ENCODE measurements at regions not wholly inside any gene's neighbourhood (a gene's known extent, or its start where the extent isn't known, plus 50 kb on each side); places are given as distances from the start of the nearest gene placed in this dataset.

DNA sequence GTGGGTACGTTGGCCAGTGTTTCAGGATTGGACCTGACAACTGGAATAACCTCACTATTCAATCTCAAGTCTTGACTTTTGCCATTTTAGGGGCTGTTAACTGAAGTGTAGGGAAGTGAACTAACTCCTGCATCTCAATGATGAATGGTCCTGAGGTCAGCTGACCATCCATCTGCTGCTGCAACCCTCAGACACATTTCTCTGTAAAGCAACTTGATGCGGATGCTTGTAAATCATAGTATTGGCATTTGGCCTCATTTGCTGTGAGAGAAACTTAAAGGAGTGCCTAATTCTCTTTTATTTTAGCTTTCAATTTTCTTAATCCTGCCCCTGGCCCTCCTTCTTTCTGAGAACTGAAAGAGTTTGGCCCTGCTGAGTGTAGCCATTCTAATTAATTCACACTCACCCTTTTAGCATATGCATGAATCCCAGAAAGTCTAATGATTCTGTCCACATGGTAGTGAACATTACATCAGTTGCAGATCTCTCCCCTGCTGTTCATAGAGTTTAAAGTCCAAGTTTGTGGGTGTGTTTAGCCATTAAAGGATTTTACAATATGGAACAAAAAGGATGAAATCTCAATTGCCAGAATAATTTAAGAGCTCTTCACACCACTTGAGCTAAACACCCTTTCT lies 1531.4 kb upstream of the SLC10A2 start:
- no peak for DNase-seq (ENCODE audit: extremely low spot score)
- TF ChIP-seq, protein P1, sequence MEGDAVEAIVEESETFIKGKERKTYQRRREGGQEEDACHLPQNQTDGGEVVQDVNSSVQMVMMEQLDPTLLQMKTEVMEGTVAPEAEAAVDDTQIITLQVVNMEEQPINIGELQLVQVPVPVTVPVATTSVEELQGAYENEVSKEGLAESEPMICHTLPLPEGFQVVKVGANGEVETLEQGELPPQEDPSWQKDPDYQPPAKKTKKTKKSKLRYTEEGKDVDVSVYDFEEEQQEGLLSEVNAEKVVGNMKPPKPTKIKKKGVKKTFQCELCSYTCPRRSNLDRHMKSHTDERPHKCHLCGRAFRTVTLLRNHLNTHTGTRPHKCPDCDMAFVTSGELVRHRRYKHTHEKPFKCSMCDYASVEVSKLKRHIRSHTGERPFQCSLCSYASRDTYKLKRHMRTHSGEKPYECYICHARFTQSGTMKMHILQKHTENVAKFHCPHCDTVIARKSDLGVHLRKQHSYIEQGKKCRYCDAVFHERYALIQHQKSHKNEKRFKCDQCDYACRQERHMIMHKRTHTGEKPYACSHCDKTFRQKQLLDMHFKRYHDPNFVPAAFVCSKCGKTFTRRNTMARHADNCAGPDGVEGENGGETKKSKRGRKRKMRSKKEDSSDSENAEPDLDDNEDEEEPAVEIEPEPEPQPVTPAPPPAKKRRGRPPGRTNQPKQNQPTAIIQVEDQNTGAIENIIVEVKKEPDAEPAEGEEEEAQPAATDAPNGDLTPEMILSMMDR (IDR thresholded peaks at IDR 0.05; ENCODE audit: control extremely low read depth, extremely low read depth, low read depth, missing control alignments), result no peak
- ChIA-PET CTCF (interaction anchor here (1.4 kb wide), 1 partner anchor 10 kb away, joined by 4 read pairs; no protein-coding TSS in a partner anchor), POLR2A (no interaction called here)

DNA sequence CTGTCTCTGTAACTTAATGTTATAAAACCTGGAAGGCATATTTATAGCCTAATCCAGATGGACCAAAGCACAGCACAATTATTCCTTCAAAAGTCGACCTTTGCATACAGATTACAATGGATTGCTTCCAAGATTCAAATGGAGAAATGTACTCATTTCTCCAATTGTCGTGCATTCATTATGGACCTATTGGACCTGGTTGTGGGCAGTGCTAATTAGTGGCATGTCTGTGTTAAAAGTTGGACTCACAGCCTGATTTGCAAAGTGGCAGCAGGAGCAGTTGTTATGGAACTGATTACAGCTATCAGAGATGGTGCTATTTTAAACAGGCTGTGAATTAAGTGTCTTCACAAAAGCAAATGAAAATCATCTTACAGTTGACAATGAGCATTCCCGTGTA lies 1529.3 kb upstream of the SLC10A2 start:
- TF ChIP-seq, protein P1 (IDR thresholded peaks at IDR 0.05; ENCODE audit: control extremely low read depth, extremely low read depth, low read depth, missing control alignments), result no peak
- POLR2A ChIA-PET, result no interaction called here
- DNase-seq (ENCODE audit: extremely low spot score), result no peak
- CTCF ChIA-PET, result no interaction called here

DNA sequence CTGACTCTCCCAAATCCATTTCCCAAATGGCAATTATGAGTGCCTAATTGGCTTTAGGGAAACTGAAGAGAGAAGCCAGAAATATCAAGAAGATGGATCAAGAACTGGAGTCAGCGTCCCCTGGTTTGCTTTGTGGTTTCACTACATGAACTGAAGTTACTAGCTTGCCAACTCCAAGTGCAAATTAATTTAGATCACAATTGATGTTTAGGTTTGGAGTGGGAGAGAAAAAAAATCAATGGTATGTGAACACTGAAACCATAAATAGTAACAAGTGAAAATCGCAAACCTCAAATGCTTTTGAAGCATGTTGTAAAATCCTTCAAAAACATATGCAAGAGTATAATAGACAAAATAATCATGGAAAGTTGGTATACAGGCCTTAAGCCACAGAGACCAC lies 1528.6 kb upstream of the SLC10A2 start:
- DNase-seq (ENCODE audit: extremely low spot score), result no peak
- CTCF ChIA-PET, result interaction anchor here (1.0 to 1.5 kb wide), 2 partner anchors 22 to 39 kb away, joined by 3 to 4 read pairs; no protein-coding TSS in a partner anchor
- TF ChIP-seq, protein P1 (IDR thresholded peaks at IDR 0.05; ENCODE audit: control extremely low read depth, extremely low read depth, low read depth, missing control alignments), result no peak
- POLR2A ChIA-PET, result no interaction called here

DNA sequence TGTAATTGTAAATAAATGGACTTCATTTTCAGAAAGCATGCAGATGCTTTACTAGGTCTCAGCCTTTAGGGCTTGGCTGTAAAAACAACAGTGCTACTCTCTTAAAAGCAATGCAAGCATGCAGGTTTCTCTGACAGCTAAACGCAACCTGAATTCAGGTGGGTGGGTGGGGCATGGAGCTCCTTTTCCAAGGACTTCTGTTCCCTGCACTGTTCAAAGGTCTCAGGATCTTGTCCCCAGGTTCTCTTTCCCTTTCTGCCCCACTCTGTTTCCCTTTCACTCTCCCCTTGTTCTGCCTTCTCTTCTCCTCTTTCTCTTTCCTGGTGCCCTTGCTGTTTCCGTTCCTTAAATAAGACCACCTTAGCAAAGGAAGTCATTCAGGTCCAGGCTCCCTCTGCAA lies 1527.5 kb upstream of the SLC10A2 start:
- TF ChIP-seq, protein P1 (IDR thresholded peaks at IDR 0.05; ENCODE audit: control extremely low read depth, extremely low read depth, low read depth, missing control alignments), result no peak
- CTCF ChIA-PET, result interaction anchor here (1.0 to 1.5 kb wide), 2 partner anchors 21 to 38 kb away, joined by 3 to 4 read pairs; no protein-coding TSS in a partner anchor
- POLR2A ChIA-PET, result no interaction called here
- DNase-seq (ENCODE audit: extremely low spot score), result no peak

DNA sequence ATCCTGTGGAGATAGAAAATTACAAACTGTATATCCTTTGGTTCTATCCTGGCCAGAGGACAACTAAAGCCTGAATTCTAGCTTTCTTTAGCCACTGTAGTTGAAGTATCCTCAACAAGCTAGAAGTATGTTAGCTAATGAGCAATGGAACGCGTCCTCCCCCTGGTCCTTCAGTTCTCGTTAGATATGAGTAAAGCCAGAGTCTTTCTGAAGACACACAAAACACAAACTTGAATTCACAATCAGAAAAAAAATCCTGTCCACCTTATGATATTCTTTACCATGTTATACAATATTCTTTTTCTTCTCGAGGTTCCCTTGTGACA lies 1527.0 kb upstream of the SLC10A2 start:
- POLR2A ChIA-PET, result no interaction called here
- TF ChIP-seq, protein P1 (IDR thresholded peaks at IDR 0.05; ENCODE audit: control extremely low read depth, extremely low read depth, low read depth, missing control alignments), result no peak
- no peak for DNase-seq (ENCODE audit: extremely low spot score)
- CTCF ChIA-PET, result interaction anchor here (1.5 kb wide), 1 partner anchor 21 kb away, joined by 4 read pairs; no protein-coding TSS in a partner anchor

DNA sequence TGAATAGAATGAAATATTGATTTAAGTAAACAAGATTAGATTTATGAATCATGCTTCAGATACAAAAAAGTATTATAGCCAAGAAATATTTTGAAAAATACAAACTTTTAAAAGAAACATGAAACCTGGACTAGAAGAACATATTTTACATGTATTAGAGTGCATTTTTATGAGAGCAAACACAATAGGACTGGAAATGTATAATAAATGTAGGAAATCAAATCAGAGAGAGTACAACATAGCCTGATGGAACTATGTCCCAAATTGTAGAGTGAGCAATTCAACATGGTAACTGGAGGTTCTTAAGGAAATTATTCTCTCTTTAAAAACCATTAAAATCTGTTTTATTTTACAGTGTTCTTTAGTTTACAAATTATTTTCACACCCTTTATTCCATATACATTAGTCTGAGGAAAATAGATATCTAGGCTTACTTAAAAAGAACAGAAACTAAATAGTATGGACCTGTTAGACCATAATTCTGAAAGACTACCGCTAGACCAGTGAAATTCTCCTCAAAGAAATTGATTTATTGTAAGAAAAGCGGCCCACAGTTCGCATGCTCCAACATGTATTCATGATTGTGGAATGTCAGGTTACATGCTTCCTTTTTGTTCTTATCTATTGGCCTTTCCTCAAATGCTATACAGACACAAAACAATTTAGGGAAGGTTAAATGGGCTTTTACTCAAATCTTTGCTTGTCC lies 1526.5 kb upstream of the SLC10A2 start:
- TF ChIP-seq, protein P1 (IDR thresholded peaks at IDR 0.05; ENCODE audit: control extremely low read depth, extremely low read depth, low read depth, missing control alignments), result no peak
- CTCF ChIA-PET, result no interaction called here
- POLR2A ChIA-PET, result no interaction called here
- DNase-seq (ENCODE audit: extremely low spot score), result no peak
